Smooth muscle cell (in vitro differentiated cells): ENCODE measurements at regions not wholly inside any gene's neighbourhood (a gene's known extent, or its start where the extent isn't known, plus 50 kb on each side); places are given as distances from the start of the nearest gene placed in this dataset.

Experiments used
- DNase-seq: peaks from one replicate; lab custom pipeline; 2025; ENCODE audit not compliant: unreplicated experiment; lab: John Stamatoyannopoulos, UW
- H2AFZ ChIP-seq: fragments of 200-600 bp; sonication (generic); 2 replicates; pipeline ENCODE4 v1.6.0; 2016; ENCODE audit warnings: antibody characterized with exemption, low read depth, mild to moderate bottlenecking
- H3F3A ChIP-seq: fragments of 200-600 bp; sonication (generic); 2 replicates; pipeline ENCODE4 v1.6.0; 2017; ENCODE audit warnings: antibody characterized with exemption, low read depth
- H3K27ac ChIP-seq: fragments of 200-600 bp; sonication (generic); 2 replicates; pipeline ENCODE4 v1.5.1; 2016; ENCODE audit warnings: low read depth, mild to moderate bottlenecking
- H3K27me3 ChIP-seq: fragments of 200-600 bp; sonication (generic); 2 replicates; pipeline ENCODE4 v1.6.1; 2016; ENCODE audit warnings: low read depth, mild to moderate bottlenecking
- H3K36me3 ChIP-seq: fragments of 200-600 bp; sonication (generic); 2 replicates; pipeline ENCODE4 v1.5.1; 2016; ENCODE audit warnings: low read depth
- H3K4me1 ChIP-seq: fragments of 200-600 bp; sonication (generic); 2 replicates; pipeline ENCODE4 v1.5.1; 2016; ENCODE audit warnings: low read depth
- H3K4me2 ChIP-seq: fragments of 200-600 bp; sonication (generic); 2 replicates; pipeline ENCODE4 v1.6.0; 2016; ENCODE audit warnings: mild to moderate bottlenecking
- H3K4me3 ChIP-seq: fragments of 200-600 bp; sonication (generic); 2 replicates; pipeline ENCODE4 v1.5.1; 2016; ENCODE audit warnings: mild to moderate bottlenecking
- H3K79me2 ChIP-seq: fragments of 200-600 bp; sonication (generic); 2 replicates; pipeline ENCODE4 v1.6.0; 2016; ENCODE audit warnings: low read depth, mild to moderate bottlenecking
- H3K9ac ChIP-seq: fragments of 200-600 bp; sonication (generic); 2 replicates; pipeline ENCODE4 v1.6.0; 2016; ENCODE audit warnings: low read depth
- H3K9me3 ChIP-seq: fragments of 200-600 bp; sonication (generic); replicated peaks from 2 replicates; pipeline ENCODE4 v1.5.1; 2016; ENCODE audit warnings: low read depth
- H4K20me1 ChIP-seq: fragments of 200-600 bp; sonication (generic); 2 replicates; pipeline ENCODE4 v1.6.0; 2016; ENCODE audit warnings: low read depth
- CTCF ChIP-seq: fragments of 200-600 bp; sonication (generic); IDR thresholded peaks from 2 replicates; pipeline ENCODE4 v1.5.1; 2017; ENCODE audit warnings: borderline replicate concordance, mild to moderate bottlenecking, antibody characterized with exemption; ENCODE audit not compliant: insufficient read depth, poor library complexity, severe bottlenecking
- WGBS: methylation state at CpG from one replicate; pipeline ENCODE4 v1.1.7; 2016; ENCODE audit warnings: low lambda C conversion rate; 5-methylcytosine and 5-hydroxymethylcytosine counted together

- no peak overlapping the region for H2AFZ ChIP-seq
- H3K4me1 ChIP-seq = peaks cover 6% of the 10 kb centered on the region
- no peaks in the 10 kb centered on the region for H3K79me2 ChIP-seq
- no peak for DNase-seq
- H3K9me3 ChIP-seq = no peaks in the 10 kb centered on the region
- no peak overlapping the region for H3K4me2 ChIP-seq
- TF ChIP-seq CTCF = no peak
- H3K27me3 ChIP-seq = no peaks in the 10 kb centered on the region
- 78% methylated on average over 4 of the region's 4 CpGs for WGBS
- H3K27ac ChIP-seq = no peak overlapping the region
- H4K20me1 ChIP-seq = no peaks in the 10 kb centered on the region
- no peak overlapping the region for H3K4me3 ChIP-seq
- H3K9ac ChIP-seq = no peak overlapping the region
- no peaks in the 10 kb centered on the region for H3K36me3 ChIP-seq
- no peaks in the 10 kb centered on the region for H3F3A ChIP-seq
Observed at GRCh38 chr15:25532269-25533140, 93.7 kb upstream of the UBE3A start.

- DNase-seq = no peak
- Histone ChIP-seq H3K27ac (no peak overlapping the region), H3K4me1 (peaks cover 6% of the 10 kb centered on the region), H2AFZ (no peak overlapping the region), H3K27me3 (no peaks in the 10 kb centered on the region), H3K4me2 (no peak overlapping the region), H4K20me1 (no peaks in the 10 kb centered on the region), H3F3A (no peaks in the 10 kb centered on the region), H3K4me3 (no peak overlapping the region), H3K9me3 (no peaks in the 10 kb centered on the region), H3K36me3 (no peaks in the 10 kb centered on the region), H3K79me2 (no peaks in the 10 kb centered on the region), H3K9ac (no peak overlapping the region)
- no peak for TF ChIP-seq CTCF
- WGBS = 95% methylated on average over 3 of the region's 3 CpGs
Observed at GRCh38 chr15:25529774-25530173, 91.0 kb upstream of the UBE3A start.

GRCh38 chr15:25527118-25527517, 88.3 kb upstream of the UBE3A start:
- Histone ChIP-seq H3K4me3 (no peak overlapping the region), H3K79me2 (no peaks in the 10 kb centered on the region), H3F3A (no peaks in the 10 kb centered on the region), H4K20me1 (no peaks in the 10 kb centered on the region), H3K4me2 (peak overlapping the region; percentile 19), H2AFZ (no peak overlapping the region), H3K36me3 (no peaks in the 10 kb centered on the region), H3K27ac (peak overlapping the region; percentile 61), H3K9me3 (no peaks in the 10 kb centered on the region), H3K9ac (no peak overlapping the region), H3K4me1 (peaks cover 6% of the 10 kb centered on the region), H3K27me3 (no peaks in the 10 kb centered on the region)
- WGBS = 53% methylated on average over 3 of the region's 3 CpGs
- TF ChIP-seq CTCF = no peak
- no peak for DNase-seq

GRCh38 chr15:25525741-25526140, 86.9 kb upstream of the UBE3A start:
- Histone ChIP-seq H3K27me3 (no peaks in the 10 kb centered on the region), H3K36me3 (no peaks in the 10 kb centered on the region), H3K4me1 (no peaks in the 10 kb centered on the region), H3K9ac (no peak overlapping the region), H3K27ac (no peak overlapping the region), H4K20me1 (no peaks in the 10 kb centered on the region), H2AFZ (no peak overlapping the region), H3K79me2 (no peaks in the 10 kb centered on the region), H3K9me3 (no peaks in the 10 kb centered on the region), H3F3A (no peaks in the 10 kb centered on the region), H3K4me3 (no peak overlapping the region), H3K4me2 (no peak overlapping the region)
- 76% methylated on average over 8 of the region's 8 CpGs for WGBS
- no peak for TF ChIP-seq CTCF
- DNase-seq = no peak
